ENCODE measurements at regions not wholly inside any gene's neighbourhood (a gene's known extent, or its start where the extent isn't known, plus 50 kb on each side); places are given as distances from the start of the nearest gene placed in this dataset.

DNA sequence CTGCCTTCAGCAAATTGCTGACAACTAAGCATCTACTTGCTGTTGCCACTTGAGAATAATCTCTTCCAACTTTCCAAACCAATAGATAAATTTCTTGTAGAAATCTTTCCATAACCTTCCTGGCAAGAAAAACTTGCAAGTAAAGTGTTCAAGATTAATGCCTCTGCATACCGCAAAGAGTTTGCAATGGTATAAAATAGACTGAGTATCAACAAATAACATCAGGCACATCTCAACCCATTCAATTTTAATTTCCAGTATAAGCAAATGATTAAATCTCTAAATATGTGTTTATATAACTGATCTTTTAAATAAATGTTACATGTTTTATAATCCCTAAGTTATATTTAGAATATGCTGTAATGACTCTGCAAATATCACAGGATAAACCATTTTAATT, 275.2 kb upstream of the AGA start:
- TF ChIP-seq, protein P1, sequence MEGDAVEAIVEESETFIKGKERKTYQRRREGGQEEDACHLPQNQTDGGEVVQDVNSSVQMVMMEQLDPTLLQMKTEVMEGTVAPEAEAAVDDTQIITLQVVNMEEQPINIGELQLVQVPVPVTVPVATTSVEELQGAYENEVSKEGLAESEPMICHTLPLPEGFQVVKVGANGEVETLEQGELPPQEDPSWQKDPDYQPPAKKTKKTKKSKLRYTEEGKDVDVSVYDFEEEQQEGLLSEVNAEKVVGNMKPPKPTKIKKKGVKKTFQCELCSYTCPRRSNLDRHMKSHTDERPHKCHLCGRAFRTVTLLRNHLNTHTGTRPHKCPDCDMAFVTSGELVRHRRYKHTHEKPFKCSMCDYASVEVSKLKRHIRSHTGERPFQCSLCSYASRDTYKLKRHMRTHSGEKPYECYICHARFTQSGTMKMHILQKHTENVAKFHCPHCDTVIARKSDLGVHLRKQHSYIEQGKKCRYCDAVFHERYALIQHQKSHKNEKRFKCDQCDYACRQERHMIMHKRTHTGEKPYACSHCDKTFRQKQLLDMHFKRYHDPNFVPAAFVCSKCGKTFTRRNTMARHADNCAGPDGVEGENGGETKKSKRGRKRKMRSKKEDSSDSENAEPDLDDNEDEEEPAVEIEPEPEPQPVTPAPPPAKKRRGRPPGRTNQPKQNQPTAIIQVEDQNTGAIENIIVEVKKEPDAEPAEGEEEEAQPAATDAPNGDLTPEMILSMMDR (IDR thresholded peaks at IDR 0.05; ENCODE audit: unreplicated experiment): no peak
- ChIA-PET CTCF (no interaction called here), POLR2A (no interaction called here)
- no TSS peak for BruUV-seq (replicated peaks)
- Mint-ChIP-seq H3K9me3 (ENCODE audit: unreplicated experiment) (no peaks in the 10 kb centered on the region), H3K4me1 (ENCODE audit: insufficient read depth, unreplicated experiment) (peaks cover 11% of the 10 kb centered on the region), H3K27ac (ENCODE audit: low read depth, unreplicated experiment) (no peak overlapping the region), H3K27me3 (ENCODE audit: insufficient read depth, unreplicated experiment) (no peaks in the 10 kb centered on the region), H3K36me3 (ENCODE audit: insufficient read depth, unreplicated experiment) (no peaks in the 10 kb centered on the region), H3K4me3 (ENCODE audit: unreplicated experiment) (no peak overlapping the region)
- intact Hi-C loops (cut with micrococcal nuclease): no loop called here
- no peak for DNase-seq (ENCODE audit: unreplicated experiment)

DNA sequence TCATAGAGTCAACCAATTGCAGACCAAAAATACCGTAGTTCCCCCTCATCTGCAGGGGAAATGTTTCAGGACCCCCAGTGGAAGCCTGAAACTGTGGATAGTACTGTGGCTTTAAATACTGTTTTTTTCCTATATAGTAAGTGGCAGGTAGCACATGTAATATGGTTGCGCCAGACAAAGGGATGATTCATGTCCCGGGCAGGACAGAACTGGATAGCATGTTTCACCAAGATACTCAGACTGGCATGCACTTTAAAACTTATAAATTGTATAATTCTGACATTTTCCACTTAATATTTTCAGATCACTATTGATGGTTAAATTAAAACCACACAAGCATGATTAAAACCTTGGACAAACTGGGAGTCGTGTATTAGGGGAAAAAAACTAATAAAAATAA, 276.3 kb upstream of the AGA start:
- TF ChIP-seq, protein P1 (IDR thresholded peaks at IDR 0.05; ENCODE audit: unreplicated experiment): no peak
- CTCF ChIA-PET: interaction anchor here (0.7 kb wide), 1 partner anchor 678 kb away, joined by 3 read pairs; no protein-coding TSS in a partner anchor
- H3K9me3 Mint-ChIP-seq (ENCODE audit: unreplicated experiment): no peaks in the 10 kb centered on the region
- intact Hi-C loops (cut with micrococcal nuclease): no loop called here
- POLR2A ChIA-PET: no interaction called here
- H3K27me3 Mint-ChIP-seq (ENCODE audit: insufficient read depth, unreplicated experiment): no peaks in the 10 kb centered on the region
- peaks cover 11% of the 10 kb centered on the region for H3K4me1 Mint-ChIP-seq (ENCODE audit: insufficient read depth, unreplicated experiment)
- no peak overlapping the region for H3K4me3 Mint-ChIP-seq (ENCODE audit: unreplicated experiment)
- DNase-seq (ENCODE audit: unreplicated experiment): peak; percentile 83
- BruUV-seq (replicated peaks): no TSS peak
- no peaks in the 10 kb centered on the region for H3K36me3 Mint-ChIP-seq (ENCODE audit: insufficient read depth, unreplicated experiment)
- peak overlapping the region; percentile 86 for H3K27ac Mint-ChIP-seq (ENCODE audit: low read depth, unreplicated experiment)

DNA sequence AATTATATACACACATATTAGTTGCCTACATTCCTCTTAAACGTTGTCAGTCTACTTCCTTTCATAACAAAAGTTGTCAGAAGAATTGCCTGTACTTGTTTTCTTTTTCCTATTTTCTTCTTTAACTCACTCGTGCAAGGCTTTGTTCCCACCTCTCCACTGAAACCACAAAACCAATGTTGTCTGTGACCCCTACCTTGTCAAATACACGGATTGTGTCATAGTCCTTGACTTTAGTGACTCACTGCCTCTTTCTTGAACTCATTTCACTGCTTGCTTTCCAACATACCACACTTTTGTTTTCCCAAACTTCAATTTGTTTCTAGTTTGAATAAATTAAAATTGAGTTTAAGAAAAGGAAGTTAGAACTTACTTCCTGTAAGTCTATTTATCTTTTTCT, 283.9 kb upstream of the AGA start:
- H3K36me3 Mint-ChIP-seq (ENCODE audit: insufficient read depth, unreplicated experiment): no peaks in the 10 kb centered on the region
- ChIA-PET POLR2A (no interaction called here), CTCF (no interaction called here)
- H3K27me3 Mint-ChIP-seq (ENCODE audit: insufficient read depth, unreplicated experiment): no peaks in the 10 kb centered on the region
- no peak overlapping the region for H3K4me3 Mint-ChIP-seq (ENCODE audit: unreplicated experiment)
- H3K27ac Mint-ChIP-seq (ENCODE audit: low read depth, unreplicated experiment): peak overlapping the region; percentile 1
- TF ChIP-seq, protein P1 (IDR thresholded peaks at IDR 0.05; ENCODE audit: unreplicated experiment): no peak
- BruUV-seq (replicated peaks): no TSS peak
- H3K9me3 Mint-ChIP-seq (ENCODE audit: unreplicated experiment): peaks cover 5% of the 10 kb centered on the region
- DNase-seq (ENCODE audit: unreplicated experiment): peak; percentile 72
- intact Hi-C loops (cut with micrococcal nuclease): no loop called here
- H3K4me1 Mint-ChIP-seq (ENCODE audit: insufficient read depth, unreplicated experiment): peaks cover 6% of the 10 kb centered on the region

DNA sequence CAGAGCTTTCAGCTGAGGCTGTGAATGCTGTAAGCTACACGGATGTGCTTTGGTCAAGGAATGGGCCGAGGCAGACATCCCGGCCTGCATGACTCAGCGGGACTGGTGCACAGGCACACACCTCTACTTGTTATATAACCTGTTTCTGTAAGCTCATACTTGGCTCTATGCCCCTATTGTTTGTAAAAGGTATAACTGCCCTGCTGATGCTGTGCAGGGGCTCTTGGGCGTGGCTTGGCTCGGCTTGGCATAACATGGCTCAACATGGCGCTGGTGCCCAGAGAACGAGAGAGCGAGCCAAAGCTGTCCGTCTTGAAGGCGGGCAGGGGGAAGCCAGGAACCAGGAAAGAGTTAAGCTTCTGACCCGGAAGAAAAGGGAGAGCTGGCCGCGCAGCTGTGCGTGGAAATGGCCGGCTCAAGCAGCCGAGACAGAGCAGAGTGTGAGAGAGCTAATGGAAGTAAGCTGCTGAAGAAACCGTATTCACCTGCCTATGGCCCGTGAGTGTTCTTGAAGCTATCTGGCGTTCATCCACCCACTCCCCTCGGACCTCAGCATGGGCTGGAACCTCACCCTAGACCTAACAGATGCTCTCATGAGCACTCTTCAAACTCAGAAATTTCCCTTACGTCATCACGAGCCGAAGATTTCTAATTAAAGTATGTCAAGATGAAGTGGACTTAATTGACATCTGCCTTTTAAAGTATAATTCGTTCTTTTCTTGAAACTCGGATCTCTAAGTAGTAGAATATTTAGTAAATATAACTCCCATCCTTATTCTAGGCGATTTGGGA, 286.3 kb upstream of the AGA start:
- peak; percentile 81 for DNase-seq (ENCODE audit: unreplicated experiment)

More for the DNA sequence above, 286.3 kb upstream of the AGA start:
- POLR2A ChIA-PET: interaction anchor here (0.7 to 1.0 kb wide), 2 partner anchors 11 to 25 kb away, joined by 3 to 4 read pairs; no protein-coding TSS in a partner anchor
- Mint-ChIP-seq H3K27me3 (ENCODE audit: insufficient read depth, unreplicated experiment) (no peaks in the 10 kb centered on the region), H3K4me1 (ENCODE audit: insufficient read depth, unreplicated experiment) (peaks cover 6% of the 10 kb centered on the region), H3K4me3 (ENCODE audit: unreplicated experiment) (no peak overlapping the region), H3K27ac (ENCODE audit: low read depth, unreplicated experiment) (no peak overlapping the region), H3K9me3 (ENCODE audit: unreplicated experiment) (peaks cover 7% of the 10 kb centered on the region), H3K36me3 (ENCODE audit: insufficient read depth, unreplicated experiment) (no peaks in the 10 kb centered on the region)
- CTCF ChIA-PET: interaction anchor here (0.5 to 1.6 kb wide), 8 partner anchors 13 to 411 kb away, joined by 3 to 6 read pairs (median 3); no protein-coding TSS in a partner anchor
- BruUV-seq (replicated peaks): no TSS peak
- TF ChIP-seq, protein P1 (IDR thresholded peaks at IDR 0.05; ENCODE audit: unreplicated experiment): no peak
- intact Hi-C loops (cut with micrococcal nuclease): no loop called here
